Ovary (tissue), 3 donors: ENCODE measurements at regions not wholly inside any gene's neighbourhood (a gene's known extent, or its start where the extent isn't known, plus 50 kb on each side); places are given as distances from the start of the nearest gene placed in this dataset.

Source experiments
- POLR2A ChIP-seq: fragments of 450-650 bp; IDR thresholded peaks from one replicate; pipeline ENCODE4 v1.6.1; 2017; ENCODE audit warnings: antibody characterized with exemption, mild to moderate bottlenecking, moderate library complexity
- TF ChIP-seq, protein P1 (sequence below), 3 donors: fragments of 450-650 bp in 2 of 3; fragments of 200-600 bp in 1 of 3; IDR thresholded peaks; one replicate each; pipeline versions ENCODE4 v1.5.1 to v1.8.0; 2016 to 2022; ENCODE audit warnings: antibody characterized with exemption in 3 of 3, mild to moderate bottlenecking in 1 of 3
- donor health status: DM: no; HTN: no; CAD: no.

DNA sequence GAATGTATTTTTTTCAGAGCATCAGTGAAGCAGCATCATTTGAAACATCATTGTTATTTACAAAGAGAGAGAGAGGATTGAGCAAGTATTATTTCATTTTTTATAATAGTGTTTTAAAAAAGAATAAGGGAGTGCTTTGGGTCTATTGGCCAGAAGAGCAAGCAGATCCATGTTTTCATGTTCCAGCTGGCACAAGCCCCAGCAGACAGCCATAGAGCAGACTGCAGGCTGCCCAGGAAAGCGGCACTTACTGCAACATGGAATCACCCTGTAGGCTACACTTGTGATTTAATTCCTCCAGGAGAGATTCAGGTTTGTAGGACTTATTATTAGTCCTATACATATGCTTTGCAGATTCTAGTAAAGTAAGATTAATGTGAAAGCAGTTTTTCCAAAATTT, 407.0 kb upstream of the GRAMD2B start:
- no peak for TF ChIP-seq POLR2A
- TF ChIP-seq, protein P1, sequence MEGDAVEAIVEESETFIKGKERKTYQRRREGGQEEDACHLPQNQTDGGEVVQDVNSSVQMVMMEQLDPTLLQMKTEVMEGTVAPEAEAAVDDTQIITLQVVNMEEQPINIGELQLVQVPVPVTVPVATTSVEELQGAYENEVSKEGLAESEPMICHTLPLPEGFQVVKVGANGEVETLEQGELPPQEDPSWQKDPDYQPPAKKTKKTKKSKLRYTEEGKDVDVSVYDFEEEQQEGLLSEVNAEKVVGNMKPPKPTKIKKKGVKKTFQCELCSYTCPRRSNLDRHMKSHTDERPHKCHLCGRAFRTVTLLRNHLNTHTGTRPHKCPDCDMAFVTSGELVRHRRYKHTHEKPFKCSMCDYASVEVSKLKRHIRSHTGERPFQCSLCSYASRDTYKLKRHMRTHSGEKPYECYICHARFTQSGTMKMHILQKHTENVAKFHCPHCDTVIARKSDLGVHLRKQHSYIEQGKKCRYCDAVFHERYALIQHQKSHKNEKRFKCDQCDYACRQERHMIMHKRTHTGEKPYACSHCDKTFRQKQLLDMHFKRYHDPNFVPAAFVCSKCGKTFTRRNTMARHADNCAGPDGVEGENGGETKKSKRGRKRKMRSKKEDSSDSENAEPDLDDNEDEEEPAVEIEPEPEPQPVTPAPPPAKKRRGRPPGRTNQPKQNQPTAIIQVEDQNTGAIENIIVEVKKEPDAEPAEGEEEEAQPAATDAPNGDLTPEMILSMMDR (IDR thresholded peaks at IDR 0.05) = no peak
